Upper lobe of left lung (tissue), 4 donors: ENCODE measurements at regions not wholly inside any gene's neighbourhood (a gene's known extent, or its start where the extent isn't known, plus 50 kb on each side); places are given as distances from the start of the nearest gene placed in this dataset.

Experiments
- EP300 ChIP-seq, 4 donors: sonication (generic); formaldehyde crosslinking; IDR thresholded peaks; one replicate each; pipeline ENCODE4 v1.5.1; 2017; ENCODE audit warnings: antibody characterized with exemption in 4 of 4, control low read depth in 2 of 4
- TF ChIP-seq, protein P1 (sequence below), 6 experiments: fragments of 450-650 bp in 4 of 6; fragments of 200-600 bp in 2 of 6; sonication (generic) in 2 of 6; IDR thresholded peaks; one replicate each; pipeline ENCODE4 v1.5.1; 2016 to 2019; ENCODE audit warnings: antibody characterized with exemption in 6 of 6

DNA sequence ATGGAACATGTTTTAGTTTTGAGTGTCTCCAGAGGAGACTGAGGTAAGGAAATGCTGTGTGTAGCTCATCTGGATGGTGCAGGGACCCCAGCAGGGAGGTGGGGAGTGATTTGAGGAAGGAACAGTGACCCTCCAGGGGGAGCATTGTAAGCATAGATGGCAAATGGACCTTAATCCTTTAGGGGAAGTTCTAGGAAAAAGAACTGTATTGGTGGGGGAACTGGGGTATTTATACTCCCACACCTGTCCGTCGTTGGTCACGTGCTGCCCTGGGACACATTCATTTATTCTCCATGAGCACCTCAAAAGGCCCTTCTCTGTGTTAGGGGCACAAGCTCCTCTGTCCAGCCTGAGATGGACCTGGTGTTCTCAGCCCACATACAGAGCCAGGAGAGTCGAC is 233.9 kb upstream of the HDAC4 start:
- TF ChIP-seq, protein P1, sequence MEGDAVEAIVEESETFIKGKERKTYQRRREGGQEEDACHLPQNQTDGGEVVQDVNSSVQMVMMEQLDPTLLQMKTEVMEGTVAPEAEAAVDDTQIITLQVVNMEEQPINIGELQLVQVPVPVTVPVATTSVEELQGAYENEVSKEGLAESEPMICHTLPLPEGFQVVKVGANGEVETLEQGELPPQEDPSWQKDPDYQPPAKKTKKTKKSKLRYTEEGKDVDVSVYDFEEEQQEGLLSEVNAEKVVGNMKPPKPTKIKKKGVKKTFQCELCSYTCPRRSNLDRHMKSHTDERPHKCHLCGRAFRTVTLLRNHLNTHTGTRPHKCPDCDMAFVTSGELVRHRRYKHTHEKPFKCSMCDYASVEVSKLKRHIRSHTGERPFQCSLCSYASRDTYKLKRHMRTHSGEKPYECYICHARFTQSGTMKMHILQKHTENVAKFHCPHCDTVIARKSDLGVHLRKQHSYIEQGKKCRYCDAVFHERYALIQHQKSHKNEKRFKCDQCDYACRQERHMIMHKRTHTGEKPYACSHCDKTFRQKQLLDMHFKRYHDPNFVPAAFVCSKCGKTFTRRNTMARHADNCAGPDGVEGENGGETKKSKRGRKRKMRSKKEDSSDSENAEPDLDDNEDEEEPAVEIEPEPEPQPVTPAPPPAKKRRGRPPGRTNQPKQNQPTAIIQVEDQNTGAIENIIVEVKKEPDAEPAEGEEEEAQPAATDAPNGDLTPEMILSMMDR (IDR thresholded peaks at IDR 0.05): no peak
- no peak for TF ChIP-seq EP300 (IDR thresholded peaks at IDR 0.05)
